Vagina (tissue), 2 donors: ENCODE measurements at regions not wholly inside any gene's neighbourhood (a gene's known extent, or its start where the extent isn't known, plus 50 kb on each side); places are given as distances from the start of the nearest gene placed in this dataset.

ENCODE experiments used
- POLR2A ChIP-seq, 2 donors: fragments of 450-650 bp; IDR thresholded peaks; one replicate each; pipeline ENCODE4 v1.6.1; 2017; ENCODE audit warnings: antibody characterized with exemption in 2 of 2, mild to moderate bottlenecking in 2 of 2, moderate library complexity in 2 of 2
- POLR2AphosphoS5 ChIP-seq, 2 donors: sonication (generic); formaldehyde crosslinking; IDR thresholded peaks; one replicate each; pipeline ENCODE4 v1.9.0; 2017; ENCODE audit warnings: antibody characterized with exemption in 2 of 2, mild to moderate bottlenecking in 2 of 2, low read depth in 1 of 2; ENCODE audit not compliant: insufficient read depth in 1 of 2

GRCh38 chr4:153072661-153073060 lies 131.6 kb upstream of the TRIM2 start:
- TF ChIP-seq POLR2AphosphoS5 (IDR thresholded peaks at IDR 0.05; ENCODE audit: insufficient read depth in 1 of 2, low read depth in 1 of 2), result no peak
- TF ChIP-seq POLR2A (IDR thresholded peaks at IDR 0.05), result no peak
